ENCODE measurements at regions not wholly inside any gene's neighbourhood (a gene's known extent, or its start where the extent isn't known, plus 50 kb on each side); places are given as distances from the start of the nearest gene placed in this dataset.
A peak's percentile ranks its signal among the peaks of the same experiment; 100 is the strongest.

- H3K4me1 ChIP-seq = peaks cover 0 to 8% (median 0%) of the 10 kb centered on the region in 3 donors
- H3K9me3 ChIP-seq = no peaks in the 10 kb centered on the region
- no peak for ATAC-seq
- no peak overlapping the region for H3K4me3 ChIP-seq
- H3K36me3 ChIP-seq = peaks cover 0 to 3% of the 10 kb centered on the region in 2 donors
- no peak for TF ChIP-seq EP300 (IDR thresholded peaks at IDR 0.05)
- TF ChIP-seq POLR2AphosphoS5 (IDR thresholded peaks at IDR 0.05) = no peak
- no peaks in the 10 kb centered on the region for H3K27me3 ChIP-seq
- H3K27ac ChIP-seq = no peak overlapping the region
Observed at GRCh38 chr1:239792157-239792556, 299.5 kb upstream of the FMN2 start.

DNA sequence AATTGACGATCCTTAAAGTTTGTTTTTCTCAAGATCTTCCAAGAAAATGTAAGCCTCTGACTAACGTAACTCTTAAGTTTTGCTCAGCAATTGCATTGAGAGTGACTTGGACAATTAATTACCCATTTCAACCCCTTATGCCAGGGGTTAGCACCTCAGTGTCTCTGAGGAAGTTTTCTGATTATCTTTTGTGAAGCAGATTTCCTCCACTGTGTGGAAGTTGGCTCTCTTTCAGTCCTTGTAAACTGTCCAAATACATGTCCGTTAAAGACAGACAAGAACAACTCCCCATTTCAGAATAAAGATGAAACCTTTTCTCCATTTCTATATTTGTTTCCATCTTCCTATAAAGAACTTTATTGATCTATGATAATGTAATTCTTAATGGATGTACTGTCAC lies 296.4 kb upstream of the FMN2 start:
- no peaks in the 10 kb centered on the region for H3K36me3 ChIP-seq
- TF ChIP-seq POLR2AphosphoS5 (IDR thresholded peaks at IDR 0.05) (no peak), EP300 (IDR thresholded peaks at IDR 0.05) (no peak), POLR2A (IDR thresholded peaks at IDR 0.05) (no peak)
- TF ChIP-seq, protein P1, sequence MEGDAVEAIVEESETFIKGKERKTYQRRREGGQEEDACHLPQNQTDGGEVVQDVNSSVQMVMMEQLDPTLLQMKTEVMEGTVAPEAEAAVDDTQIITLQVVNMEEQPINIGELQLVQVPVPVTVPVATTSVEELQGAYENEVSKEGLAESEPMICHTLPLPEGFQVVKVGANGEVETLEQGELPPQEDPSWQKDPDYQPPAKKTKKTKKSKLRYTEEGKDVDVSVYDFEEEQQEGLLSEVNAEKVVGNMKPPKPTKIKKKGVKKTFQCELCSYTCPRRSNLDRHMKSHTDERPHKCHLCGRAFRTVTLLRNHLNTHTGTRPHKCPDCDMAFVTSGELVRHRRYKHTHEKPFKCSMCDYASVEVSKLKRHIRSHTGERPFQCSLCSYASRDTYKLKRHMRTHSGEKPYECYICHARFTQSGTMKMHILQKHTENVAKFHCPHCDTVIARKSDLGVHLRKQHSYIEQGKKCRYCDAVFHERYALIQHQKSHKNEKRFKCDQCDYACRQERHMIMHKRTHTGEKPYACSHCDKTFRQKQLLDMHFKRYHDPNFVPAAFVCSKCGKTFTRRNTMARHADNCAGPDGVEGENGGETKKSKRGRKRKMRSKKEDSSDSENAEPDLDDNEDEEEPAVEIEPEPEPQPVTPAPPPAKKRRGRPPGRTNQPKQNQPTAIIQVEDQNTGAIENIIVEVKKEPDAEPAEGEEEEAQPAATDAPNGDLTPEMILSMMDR (IDR thresholded peaks at IDR 0.05) = no peak
- ATAC-seq = no peak
- H3K9me3 ChIP-seq = no peaks in the 10 kb centered on the region
- WGBS, 2 donors (ENCODE audit: low coverage in 1 of 2) = 19 to 28% methylated on average over 3 of the region's 3 CpGs
- H3K4me3 ChIP-seq = no peak overlapping the region
- no peaks in the 10 kb centered on the region for H3K27me3 ChIP-seq
- H3K27ac ChIP-seq = no peak overlapping the region
- peaks cover 0 to 8% (median 0%) of the 10 kb centered on the region in 3 donors for H3K4me1 ChIP-seq

DNA sequence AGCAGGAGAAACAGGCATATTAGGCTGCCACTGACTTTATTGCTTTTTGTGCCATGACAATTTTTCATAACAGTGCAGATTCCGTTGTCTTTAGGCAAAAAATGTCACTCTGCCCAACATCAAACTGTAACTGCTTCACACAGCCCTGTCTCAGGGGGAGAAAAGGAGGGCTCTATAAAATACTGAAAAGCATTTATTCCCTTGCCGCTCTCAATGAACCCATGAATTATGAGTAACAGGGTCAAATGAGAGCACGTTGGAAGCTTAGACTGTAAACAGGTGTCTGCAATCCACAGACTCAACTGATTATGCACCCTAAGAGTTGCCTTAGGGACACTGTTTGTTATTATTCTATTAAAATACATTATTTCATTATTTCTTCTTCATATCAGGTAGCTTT lies 292.1 kb upstream of the FMN2 start:
- Histone ChIP-seq H3K27ac (no peak overlapping the region), H3K4me3 (no peak overlapping the region), H3K36me3 (no peaks in the 10 kb centered on the region), H3K4me1 (peaks cover 0 to 9% (median 0%) of the 10 kb centered on the region in 3 donors), H3K27me3 (no peaks in the 10 kb centered on the region), H3K9me3 (no peaks in the 10 kb centered on the region)
- TF ChIP-seq POLR2AphosphoS5 (IDR thresholded peaks at IDR 0.05) (no peak), POLR2A (IDR thresholded peaks at IDR 0.05) (no peak), EP300 (IDR thresholded peaks at IDR 0.05) (no peak)
- TF ChIP-seq, protein P1 (IDR thresholded peaks at IDR 0.05) = no peak
- WGBS, 2 donors (ENCODE audit: low coverage in 1 of 2) = 70 to 86% methylated on average over 3 of the region's 3 CpGs
- no peak for ATAC-seq

- Histone ChIP-seq H3K9me3 (no peaks in the 10 kb centered on the region), H3K4me3 (no peak overlapping the region), H3K36me3 (no peaks in the 10 kb centered on the region), H3K4me1 (peaks cover 0 to 14% (median 0%) of the 10 kb centered on the region in 3 donors), H3K27ac (no peak overlapping the region), H3K27me3 (no peaks in the 10 kb centered on the region)
- no peak for ATAC-seq
- WGBS, 2 donors (ENCODE audit: low coverage in 1 of 2) = 84 to 90% methylated on average over 3 of the region's 3 CpGs
- TF ChIP-seq POLR2A (IDR thresholded peaks at IDR 0.05) (no peak), EP300 (IDR thresholded peaks at IDR 0.05) (no peak), POLR2AphosphoS5 (IDR thresholded peaks at IDR 0.05) (no peak)
- TF ChIP-seq, protein P1 (IDR thresholded peaks at IDR 0.05) = no peak
Observed at GRCh38 chr1:239800861-239801260, 290.8 kb upstream of the FMN2 start.

GRCh38 chr1:239802275-239802674 lies 289.4 kb upstream of the FMN2 start:
- no peaks in the 10 kb centered on the region for H3K9me3 ChIP-seq
- no peak for ATAC-seq
- no peak overlapping the region for H3K4me3 ChIP-seq
- TF ChIP-seq POLR2A (IDR thresholded peaks at IDR 0.05) (no peak), POLR2AphosphoS5 (IDR thresholded peaks at IDR 0.05) (no peak), EP300 (IDR thresholded peaks at IDR 0.05) (no peak)
- TF ChIP-seq, protein P1 (IDR thresholded peaks at IDR 0.05) = no peak
- WGBS, 2 donors (ENCODE audit: low coverage in 1 of 2) = 81 to 92% methylated on average over 2 to 3 of the region's 3 CpGs
- H3K27ac ChIP-seq = peak overlapping the region in 1 of 4 donors; percentile 14
- H3K27me3 ChIP-seq = no peaks in the 10 kb centered on the region
- H3K4me1 ChIP-seq = peaks cover 2 to 28% (median 8%) of the 10 kb centered on the region in 3 donors
- no peaks in the 10 kb centered on the region for H3K36me3 ChIP-seq
